ENCODE measurements at regions not wholly inside any gene's neighbourhood (a gene's known extent, or its start where the extent isn't known, plus 50 kb on each side); places are given as distances from the start of the nearest gene placed in this dataset.

- Histone ChIP-seq H2BK120ac (ENCODE audit: insufficient read depth, low read length, poor library complexity) (no peak overlapping the region), H2AFZ (ENCODE audit: insufficient read depth, low read length, poor library complexity) (no peak overlapping the region), H2AK5ac (ENCODE audit: low read length) (no peak overlapping the region)
These were observed 393.0 kb downstream of the HAPSTR1 start for GRCh38 chr16:9484426-9484825.

GRCh38 chr16:9484881-9485280 is 393.4 kb downstream of the HAPSTR1 start:
- Histone ChIP-seq H2AFZ (ENCODE audit: insufficient read depth, low read length, poor library complexity) (no peak overlapping the region), H3K27me3 (ENCODE audit: insufficient read depth, low read length) (no peaks in the 10 kb centered on the region), H4K12ac (ENCODE audit: low read depth, low read length) (no peak overlapping the region), H4K8ac (ENCODE audit: low read depth, low read length) (no peak overlapping the region), H3K79me2 (ENCODE audit: control insufficient read depth, insufficient read depth, low read length, poor library complexity) (no peaks in the 10 kb centered on the region), H2AK5ac (ENCODE audit: low read length) (no peak overlapping the region), H3K18ac (ENCODE audit: low read length) (no peak overlapping the region), H2BK5ac (ENCODE audit: low read depth, low read length, poor library complexity) (no peak overlapping the region), H3K27ac (ENCODE audit: low read depth, low read length) (no peak overlapping the region), H3K79me1 (ENCODE audit: low read length) (no peaks in the 10 kb centered on the region), H3K14ac (ENCODE audit: low read length) (no peak overlapping the region), H3K9me3 (ENCODE audit: insufficient read depth, low read depth, low read length) (no peaks in the 10 kb centered on the region), H3K9ac (ENCODE audit: low read length) (no peak overlapping the region), H4K91ac (ENCODE audit: low read depth, low read length) (no peak overlapping the region), H2BK12ac (ENCODE audit: low read length) (no peak overlapping the region), H2BK120ac (ENCODE audit: insufficient read depth, low read length, poor library complexity) (no peak overlapping the region), H3K4ac (ENCODE audit: low read depth, low read length) (no peak overlapping the region), H3K23ac (ENCODE audit: low read length) (no peak overlapping the region), H3K4me3 (ENCODE audit: low read depth, low read length) (no peak overlapping the region), H3K4me2 (ENCODE audit: low read length) (no peak overlapping the region), H3K36me3 (ENCODE audit: control insufficient read depth in 1 of 2, insufficient read depth in 2 of 2, low read length in 2 of 2) (no peaks in the 10 kb centered on the region), H3K4me1 (ENCODE audit: control insufficient read depth in 1 of 2, insufficient read depth in 2 of 2, low read length in 2 of 2) (no peaks in the 10 kb centered on the region)
- no CpG with 5 or more reads among the region's 5 CpGs for WGBS (ENCODE audit: extremely low coverage, insufficient coverage, insufficient read length)
- DNase-seq, result no peak

More at GRCh38 chr16:9484426-9484825, 393.0 kb downstream of the HAPSTR1 start:
- no peaks in the 10 kb centered on the region for H3K79me1 ChIP-seq (ENCODE audit: low read length)
- no peak overlapping the region for H3K4me2 ChIP-seq (ENCODE audit: low read length)
- H3K27ac ChIP-seq (ENCODE audit: low read depth, low read length), result no peak overlapping the region
- no peak overlapping the region for H3K4me3 ChIP-seq (ENCODE audit: low read depth, low read length)
- H2BK12ac ChIP-seq (ENCODE audit: low read length), result no peak overlapping the region
- no peak overlapping the region for H3K18ac ChIP-seq (ENCODE audit: low read length)
- no peaks in the 10 kb centered on the region for H3K27me3 ChIP-seq (ENCODE audit: insufficient read depth, low read length)
- H4K12ac ChIP-seq (ENCODE audit: low read depth, low read length), result no peak overlapping the region
- H3K9me3 ChIP-seq (ENCODE audit: insufficient read depth, low read depth, low read length), result no peaks in the 10 kb centered on the region
- H4K8ac ChIP-seq (ENCODE audit: low read depth, low read length), result no peak overlapping the region
- H3K4me1 ChIP-seq (ENCODE audit: control insufficient read depth in 1 of 2, insufficient read depth in 2 of 2, low read length in 2 of 2), result no peaks in the 10 kb centered on the region
- no peaks in the 10 kb centered on the region for H3K36me3 ChIP-seq (ENCODE audit: control insufficient read depth in 1 of 2, insufficient read depth in 2 of 2, low read length in 2 of 2)
- no peak overlapping the region for H3K14ac ChIP-seq (ENCODE audit: low read length)
- DNase-seq, result no peak
- WGBS (ENCODE audit: extremely low coverage, insufficient coverage, insufficient read length), result no CpG with 5 or more reads among the region's 3 CpGs
- H3K79me2 ChIP-seq (ENCODE audit: control insufficient read depth, insufficient read depth, low read length, poor library complexity), result no peaks in the 10 kb centered on the region
- H3K9ac ChIP-seq (ENCODE audit: low read length), result no peak overlapping the region
- no peak overlapping the region for H3K23ac ChIP-seq (ENCODE audit: low read length)
- H2BK5ac ChIP-seq (ENCODE audit: low read depth, low read length, poor library complexity), result no peak overlapping the region
- no peak overlapping the region for H4K91ac ChIP-seq (ENCODE audit: low read depth, low read length)
- no peak overlapping the region for H3K4ac ChIP-seq (ENCODE audit: low read depth, low read length)

- Histone ChIP-seq H3K9ac (ENCODE audit: low read length) (no peak overlapping the region), H3K79me1 (ENCODE audit: low read length) (no peaks in the 10 kb centered on the region), H4K8ac (ENCODE audit: low read depth, low read length) (no peak overlapping the region), H3K27ac (ENCODE audit: low read depth, low read length) (no peak overlapping the region), H2BK5ac (ENCODE audit: low read depth, low read length, poor library complexity) (no peak overlapping the region), H3K79me2 (ENCODE audit: control insufficient read depth, insufficient read depth, low read length, poor library complexity) (no peaks in the 10 kb centered on the region), H3K23ac (ENCODE audit: low read length) (no peak overlapping the region), H3K18ac (ENCODE audit: low read length) (no peak overlapping the region), H3K4ac (ENCODE audit: low read depth, low read length) (no peak overlapping the region), H2BK120ac (ENCODE audit: insufficient read depth, low read length, poor library complexity) (no peak overlapping the region), H3K4me1 (ENCODE audit: control insufficient read depth in 1 of 2, insufficient read depth in 2 of 2, low read length in 2 of 2) (no peaks in the 10 kb centered on the region), H4K12ac (ENCODE audit: low read depth, low read length) (no peak overlapping the region), H3K27me3 (ENCODE audit: insufficient read depth, low read length) (no peaks in the 10 kb centered on the region), H3K36me3 (ENCODE audit: control insufficient read depth in 1 of 2, insufficient read depth in 2 of 2, low read length in 2 of 2) (no peaks in the 10 kb centered on the region), H2AFZ (ENCODE audit: insufficient read depth, low read length, poor library complexity) (no peak overlapping the region), H3K9me3 (ENCODE audit: insufficient read depth, low read depth, low read length) (no peaks in the 10 kb centered on the region), H2AK5ac (ENCODE audit: low read length) (no peak overlapping the region), H3K4me3 (ENCODE audit: low read depth, low read length) (no peak overlapping the region), H3K4me2 (ENCODE audit: low read length) (no peak overlapping the region), H3K14ac (ENCODE audit: low read length) (no peak overlapping the region), H4K91ac (ENCODE audit: low read depth, low read length) (no peak overlapping the region), H2BK12ac (ENCODE audit: low read length) (no peak overlapping the region)
- DNase-seq, result no peak
- no CpG with 5 or more reads among the region's 10 CpGs for WGBS (ENCODE audit: extremely low coverage, insufficient coverage, insufficient read length)
These were observed 398.5 kb downstream of the HAPSTR1 start for GRCh38 chr16:9489835-9490467.

- Histone ChIP-seq H2BK12ac (ENCODE audit: low read length) (no peak overlapping the region), H3K79me1 (ENCODE audit: low read length) (no peaks in the 10 kb centered on the region), H3K14ac (ENCODE audit: low read length) (no peak overlapping the region), H3K18ac (ENCODE audit: low read length) (no peak overlapping the region), H2BK5ac (ENCODE audit: low read depth, low read length, poor library complexity) (no peak overlapping the region), H2BK120ac (ENCODE audit: insufficient read depth, low read length, poor library complexity) (no peak overlapping the region), H3K27ac (ENCODE audit: low read depth, low read length) (no peak overlapping the region), H3K4me1 (ENCODE audit: control insufficient read depth in 1 of 2, insufficient read depth in 2 of 2, low read length in 2 of 2) (no peaks in the 10 kb centered on the region), H2AK5ac (ENCODE audit: low read length) (no peak overlapping the region), H4K91ac (ENCODE audit: low read depth, low read length) (no peak overlapping the region), H3K4me3 (ENCODE audit: low read depth, low read length) (no peak overlapping the region), H4K12ac (ENCODE audit: low read depth, low read length) (no peak overlapping the region), H3K4ac (ENCODE audit: low read depth, low read length) (no peak overlapping the region), H3K4me2 (ENCODE audit: low read length) (no peak overlapping the region), H3K9ac (ENCODE audit: low read length) (no peak overlapping the region), H3K36me3 (ENCODE audit: control insufficient read depth in 1 of 2, insufficient read depth in 2 of 2, low read length in 2 of 2) (no peaks in the 10 kb centered on the region), H3K9me3 (ENCODE audit: insufficient read depth, low read depth, low read length) (no peaks in the 10 kb centered on the region), H3K79me2 (ENCODE audit: control insufficient read depth, insufficient read depth, low read length, poor library complexity) (no peaks in the 10 kb centered on the region), H2AFZ (ENCODE audit: insufficient read depth, low read length, poor library complexity) (no peak overlapping the region), H3K23ac (ENCODE audit: low read length) (no peak overlapping the region), H3K27me3 (ENCODE audit: insufficient read depth, low read length) (no peaks in the 10 kb centered on the region), H4K8ac (ENCODE audit: low read depth, low read length) (no peak overlapping the region)
- no peak for DNase-seq
- WGBS (ENCODE audit: extremely low coverage, insufficient coverage, insufficient read length), result no CpG with 5 or more reads among the region's 3 CpGs
These were observed 404.4 kb downstream of the HAPSTR1 start for GRCh38 chr16:9495824-9496223.
